ENCODE measurements at regions not wholly inside any gene's neighbourhood (a gene's known extent, or its start where the extent isn't known, plus 50 kb on each side); places are given as distances from the start of the nearest gene placed in this dataset.

DNA sequence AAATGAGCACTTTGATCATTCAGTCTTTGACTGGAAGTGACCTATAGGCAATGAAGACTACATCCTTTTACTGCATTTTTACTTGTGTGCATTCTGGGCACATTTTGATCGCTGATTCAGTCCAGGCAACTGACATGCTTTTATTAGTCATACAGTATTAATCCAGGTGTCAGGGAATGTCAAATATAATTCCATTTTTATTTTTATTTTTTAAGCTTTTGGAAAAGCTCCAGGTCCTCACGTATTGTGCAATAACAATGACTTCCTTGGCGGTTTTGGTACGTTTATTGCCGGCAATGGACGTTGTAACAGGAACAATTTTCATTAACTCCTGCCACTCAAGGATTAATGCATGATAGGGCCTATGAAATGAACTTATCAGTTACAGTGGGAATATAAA is 302.6 kb upstream of the PTBP2 start:
- no peak for TF ChIP-seq POLR2A (IDR thresholded peaks at IDR 0.05)
- TF ChIP-seq, protein P1, sequence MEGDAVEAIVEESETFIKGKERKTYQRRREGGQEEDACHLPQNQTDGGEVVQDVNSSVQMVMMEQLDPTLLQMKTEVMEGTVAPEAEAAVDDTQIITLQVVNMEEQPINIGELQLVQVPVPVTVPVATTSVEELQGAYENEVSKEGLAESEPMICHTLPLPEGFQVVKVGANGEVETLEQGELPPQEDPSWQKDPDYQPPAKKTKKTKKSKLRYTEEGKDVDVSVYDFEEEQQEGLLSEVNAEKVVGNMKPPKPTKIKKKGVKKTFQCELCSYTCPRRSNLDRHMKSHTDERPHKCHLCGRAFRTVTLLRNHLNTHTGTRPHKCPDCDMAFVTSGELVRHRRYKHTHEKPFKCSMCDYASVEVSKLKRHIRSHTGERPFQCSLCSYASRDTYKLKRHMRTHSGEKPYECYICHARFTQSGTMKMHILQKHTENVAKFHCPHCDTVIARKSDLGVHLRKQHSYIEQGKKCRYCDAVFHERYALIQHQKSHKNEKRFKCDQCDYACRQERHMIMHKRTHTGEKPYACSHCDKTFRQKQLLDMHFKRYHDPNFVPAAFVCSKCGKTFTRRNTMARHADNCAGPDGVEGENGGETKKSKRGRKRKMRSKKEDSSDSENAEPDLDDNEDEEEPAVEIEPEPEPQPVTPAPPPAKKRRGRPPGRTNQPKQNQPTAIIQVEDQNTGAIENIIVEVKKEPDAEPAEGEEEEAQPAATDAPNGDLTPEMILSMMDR (IDR thresholded peaks at IDR 0.05), result no peak
